AG10803 (cell line): ENCODE measurements at regions not wholly inside any gene's neighbourhood (a gene's known extent, or its start where the extent isn't known, plus 50 kb on each side); places are given as distances from the start of the nearest gene placed in this dataset.

ENCODE experiments used
- DNase-seq: peaks from one replicate; pipeline ENCODE4 v3.0.0; 2010; ENCODE audit warnings: low read depth
- H3K4me3 ChIP-seq: 2 replicates; pipeline ENCODE4 v1.5.1; 2011; ENCODE audit warnings: mild to moderate bottlenecking, low read length, control low read depth
- CTCF ChIP-seq: conservative IDR thresholded peaks from 2 replicates; pipeline ENCODE4 v1.5.1; 2011; ENCODE audit warnings: mild to moderate bottlenecking, low read length, control low read depth, inconsistent platforms

- TF ChIP-seq CTCF: no peak
- DNase-seq: no peak
- no peak overlapping the region for H3K4me3 ChIP-seq
Measured at GRCh38 chr3:72120806-72121778, 336.1 kb upstream of the PROK2 start.

- TF ChIP-seq CTCF: no peak
- H3K4me3 ChIP-seq: no peak overlapping the region
- DNase-seq: no peak
Measured at GRCh38 chr3:72120039-72120438, 335.1 kb upstream of the PROK2 start.

GRCh38 chr3:72118628-72119027, 333.7 kb upstream of the PROK2 start:
- DNase-seq: no peak
- H3K4me3 ChIP-seq: no peak overlapping the region
- no peak for TF ChIP-seq CTCF

- H3K4me3 ChIP-seq: no peak overlapping the region
- no peak for TF ChIP-seq CTCF
- no peak for DNase-seq
Measured at GRCh38 chr3:72116226-72116625, 331.3 kb upstream of the PROK2 start.

GRCh38 chr3:72115307-72115706, 330.4 kb upstream of the PROK2 start:
- no peak for DNase-seq
- no peak for TF ChIP-seq CTCF
- H3K4me3 ChIP-seq: no peak overlapping the region

- H3K4me3 ChIP-seq: no peak overlapping the region
- peak; percentile 40 for DNase-seq
- TF ChIP-seq CTCF: no peak
Measured at GRCh38 chr3:72114773-72115172, 329.8 kb upstream of the PROK2 start.

GRCh38 chr3:72113964-72114363, 329.0 kb upstream of the PROK2 start:
- H3K4me3 ChIP-seq: no peak overlapping the region
- no peak for TF ChIP-seq CTCF
- no peak for DNase-seq
